ENCODE measurements at regions not wholly inside any gene's neighbourhood (a gene's known extent, or its start where the extent isn't known, plus 50 kb on each side); places are given as distances from the start of the nearest gene placed in this dataset.

DNA sequence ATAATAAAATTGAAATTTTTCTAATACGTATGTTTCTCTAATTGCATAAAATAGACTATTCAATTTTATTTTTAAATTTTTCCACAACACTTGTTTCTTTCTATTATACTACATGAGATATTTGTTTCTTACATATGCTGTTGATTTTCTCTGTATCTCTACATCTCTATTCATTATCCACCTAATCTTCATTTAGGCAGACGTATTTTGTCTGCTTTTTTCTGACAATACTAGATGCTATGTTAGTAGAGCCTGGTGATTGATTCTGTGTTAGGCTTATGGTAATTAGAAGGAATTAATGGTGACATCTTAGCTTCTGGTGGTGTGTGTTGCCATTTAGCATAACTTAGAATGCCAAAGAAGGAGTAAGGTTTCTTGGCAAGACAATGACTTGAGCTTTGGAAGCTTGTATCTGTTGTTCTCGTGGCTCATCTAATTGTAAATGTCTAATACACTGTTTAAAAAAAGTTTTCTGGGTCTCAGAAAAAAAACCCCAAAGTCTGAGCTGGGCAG lies 1610.7 kb upstream of the PCDH20 start:
- no peaks in the 10 kb centered on the region for H3K9me3 ChIP-seq (replicated peaks; ENCODE audit: control insufficient read depth, insufficient read depth, low read length)
- no peak for TF ChIP-seq POLR2A (IDR thresholded peaks at IDR 0.05; ENCODE audit: low read depth, low read length)
- no peak for TF ChIP-seq POLR2AphosphoS5 (IDR thresholded peaks at IDR 0.05; ENCODE audit: insufficient read depth, low read depth, low read length)
- no peak for TF ChIP-seq MAX (IDR thresholded peaks at IDR 0.05; ENCODE audit: insufficient read depth, insufficient read length)
- no peak for TF ChIP-seq CTCF (IDR thresholded peaks at IDR 0.05; ENCODE audit: extremely low read depth in 1 of 2, insufficient read depth in 1 of 2, low read depth in 1 of 2, low read length in 2 of 2)
- no peak for TF ChIP-seq EZH2 (IDR thresholded peaks at IDR 0.05; ENCODE audit: borderline replicate concordance, low read depth, low read length, severe bottlenecking)
- no peak for TF ChIP-seq GATA2 (IDR thresholded peaks at IDR 0.05; ENCODE audit: insufficient read depth, insufficient read length, low read depth, low read length)
- TF ChIP-seq JUN (IDR thresholded peaks at IDR 0.05; ENCODE audit: borderline replicate concordance, insufficient read depth, insufficient read length, low read depth), result no peak
- no peak for TF ChIP-seq FOS (IDR thresholded peaks at IDR 0.05; ENCODE audit: borderline replicate concordance, insufficient read depth, low read length)
- TF ChIP-seq MYC (IDR thresholded peaks at IDR 0.05; ENCODE audit: low read depth, low read length), result no peak
- BruUV-seq (replicated peaks), result no TSS peak

More for the DNA sequence above, 1610.7 kb upstream of the PCDH20 start:
- H3K9me1 ChIP-seq (replicated peaks; ENCODE audit: control insufficient read depth, extremely low read depth, insufficient read depth, low read length), result no peaks in the 10 kb centered on the region
- dilution Hi-C loops (cut with MboI; ENCODE audit: extremely low pct_ligation_motif_present, low sequenced_read_pairs) (no loop called here), intact Hi-C loops (cut with micrococcal nuclease) (no loop called here)
- H3K79me2 ChIP-seq (ENCODE audit: control insufficient read depth, insufficient read depth, low read length), result no peaks in the 10 kb centered on the region
- H3K9ac ChIP-seq (replicated peaks; ENCODE audit: extremely low read depth, insufficient read depth, low read length), result no peak overlapping the region
- H2AFZ ChIP-seq (ENCODE audit: low read depth, low read length), result no peak overlapping the region
- ChIA-PET CTCF (no interaction called here), POLR2A (no interaction called here)
- DNase-seq (ENCODE audit: low read depth, low spot score), result no peak
- H4K20me1 ChIP-seq (replicated peaks; ENCODE audit: control insufficient read depth, extremely low read depth, insufficient read depth, low read length), result no peaks in the 10 kb centered on the region
- no peaks in the 10 kb centered on the region for H3K27me3 ChIP-seq (ENCODE audit: control insufficient read depth in 2 of 2, insufficient read depth in 2 of 2, low read length in 2 of 2)
- H3K4me3 ChIP-seq (replicated peaks in 1 of 3; ENCODE audit: insufficient read depth in 1 of 3, low read depth in 1 of 3, low read length in 3 of 3), result no peak overlapping the region
- no peak overlapping the region for H3K27ac ChIP-seq (ENCODE audit: insufficient read depth, low read depth, low read length)
- no peak overlapping the region for H3K4me2 ChIP-seq (ENCODE audit: insufficient read depth, low read length)
- FAIRE-seq, result no peak
- no peaks in the 10 kb centered on the region for H3K4me1 ChIP-seq (ENCODE audit: control insufficient read depth, extremely low read depth, insufficient read depth, low read length)
- no peaks in the 10 kb centered on the region for H3K36me3 ChIP-seq (ENCODE audit: control insufficient read depth in 2 of 2, extremely low read depth in 1 of 2, insufficient read depth in 2 of 2, low read length in 2 of 2)

All from endothelial cell of umbilical vein (primary cell).